ENCODE measurements at regions not wholly inside any gene's neighbourhood (a gene's known extent, or its start where the extent isn't known, plus 50 kb on each side); places are given as distances from the start of the nearest gene placed in this dataset.

DNA sequence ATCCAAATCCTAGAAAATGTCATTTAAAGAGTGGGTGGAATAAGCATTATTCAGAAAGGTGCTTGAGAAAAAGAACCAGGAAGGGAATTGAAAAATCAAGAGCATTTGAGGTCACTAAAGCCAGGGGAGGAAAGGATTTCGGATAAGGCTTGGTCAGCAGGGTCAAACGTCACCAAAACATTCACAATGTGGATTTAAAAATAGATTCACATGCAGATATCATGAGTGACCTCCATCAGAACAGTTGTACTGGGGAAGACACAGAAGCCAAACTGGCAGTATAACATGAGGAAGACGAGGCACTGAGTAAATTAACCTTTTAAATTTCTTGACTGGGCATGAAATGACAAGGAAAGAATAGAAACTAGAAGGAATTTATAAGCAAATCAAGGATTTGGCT is 175.1 kb upstream of the CCDC196 start:
- TF ChIP-seq, protein P1, sequence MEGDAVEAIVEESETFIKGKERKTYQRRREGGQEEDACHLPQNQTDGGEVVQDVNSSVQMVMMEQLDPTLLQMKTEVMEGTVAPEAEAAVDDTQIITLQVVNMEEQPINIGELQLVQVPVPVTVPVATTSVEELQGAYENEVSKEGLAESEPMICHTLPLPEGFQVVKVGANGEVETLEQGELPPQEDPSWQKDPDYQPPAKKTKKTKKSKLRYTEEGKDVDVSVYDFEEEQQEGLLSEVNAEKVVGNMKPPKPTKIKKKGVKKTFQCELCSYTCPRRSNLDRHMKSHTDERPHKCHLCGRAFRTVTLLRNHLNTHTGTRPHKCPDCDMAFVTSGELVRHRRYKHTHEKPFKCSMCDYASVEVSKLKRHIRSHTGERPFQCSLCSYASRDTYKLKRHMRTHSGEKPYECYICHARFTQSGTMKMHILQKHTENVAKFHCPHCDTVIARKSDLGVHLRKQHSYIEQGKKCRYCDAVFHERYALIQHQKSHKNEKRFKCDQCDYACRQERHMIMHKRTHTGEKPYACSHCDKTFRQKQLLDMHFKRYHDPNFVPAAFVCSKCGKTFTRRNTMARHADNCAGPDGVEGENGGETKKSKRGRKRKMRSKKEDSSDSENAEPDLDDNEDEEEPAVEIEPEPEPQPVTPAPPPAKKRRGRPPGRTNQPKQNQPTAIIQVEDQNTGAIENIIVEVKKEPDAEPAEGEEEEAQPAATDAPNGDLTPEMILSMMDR (conservative IDR thresholded peaks at IDR 0.05; ENCODE audit: low read depth in 2 of 2): no peak
- TF ChIP-seq POLR2AphosphoS5 (IDR thresholded peaks at IDR 0.05; ENCODE audit: low read depth): no peak
- no peak for TF ChIP-seq EZH2phosphoT487 (IDR thresholded peaks at IDR 0.05; ENCODE audit: unreplicated experiment)
- no peak for TF ChIP-seq CREB1 (CRISPR knock-in tag; IDR thresholded peaks at IDR 0.05; ENCODE audit: low read depth)
- TF ChIP-seq, protein P2, sequence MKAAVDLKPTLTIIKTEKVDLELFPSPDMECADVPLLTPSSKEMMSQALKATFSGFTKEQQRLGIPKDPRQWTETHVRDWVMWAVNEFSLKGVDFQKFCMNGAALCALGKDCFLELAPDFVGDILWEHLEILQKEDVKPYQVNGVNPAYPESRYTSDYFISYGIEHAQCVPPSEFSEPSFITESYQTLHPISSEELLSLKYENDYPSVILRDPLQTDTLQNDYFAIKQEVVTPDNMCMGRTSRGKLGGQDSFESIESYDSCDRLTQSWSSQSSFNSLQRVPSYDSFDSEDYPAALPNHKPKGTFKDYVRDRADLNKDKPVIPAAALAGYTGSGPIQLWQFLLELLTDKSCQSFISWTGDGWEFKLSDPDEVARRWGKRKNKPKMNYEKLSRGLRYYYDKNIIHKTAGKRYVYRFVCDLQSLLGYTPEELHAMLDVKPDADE (IDR thresholded peaks at IDR 0.05): no peak
- no peak for TF ChIP-seq EZH2 (IDR thresholded peaks at IDR 0.05; ENCODE audit: low read depth, unreplicated experiment)
- TF ChIP-seq, protein P3, sequence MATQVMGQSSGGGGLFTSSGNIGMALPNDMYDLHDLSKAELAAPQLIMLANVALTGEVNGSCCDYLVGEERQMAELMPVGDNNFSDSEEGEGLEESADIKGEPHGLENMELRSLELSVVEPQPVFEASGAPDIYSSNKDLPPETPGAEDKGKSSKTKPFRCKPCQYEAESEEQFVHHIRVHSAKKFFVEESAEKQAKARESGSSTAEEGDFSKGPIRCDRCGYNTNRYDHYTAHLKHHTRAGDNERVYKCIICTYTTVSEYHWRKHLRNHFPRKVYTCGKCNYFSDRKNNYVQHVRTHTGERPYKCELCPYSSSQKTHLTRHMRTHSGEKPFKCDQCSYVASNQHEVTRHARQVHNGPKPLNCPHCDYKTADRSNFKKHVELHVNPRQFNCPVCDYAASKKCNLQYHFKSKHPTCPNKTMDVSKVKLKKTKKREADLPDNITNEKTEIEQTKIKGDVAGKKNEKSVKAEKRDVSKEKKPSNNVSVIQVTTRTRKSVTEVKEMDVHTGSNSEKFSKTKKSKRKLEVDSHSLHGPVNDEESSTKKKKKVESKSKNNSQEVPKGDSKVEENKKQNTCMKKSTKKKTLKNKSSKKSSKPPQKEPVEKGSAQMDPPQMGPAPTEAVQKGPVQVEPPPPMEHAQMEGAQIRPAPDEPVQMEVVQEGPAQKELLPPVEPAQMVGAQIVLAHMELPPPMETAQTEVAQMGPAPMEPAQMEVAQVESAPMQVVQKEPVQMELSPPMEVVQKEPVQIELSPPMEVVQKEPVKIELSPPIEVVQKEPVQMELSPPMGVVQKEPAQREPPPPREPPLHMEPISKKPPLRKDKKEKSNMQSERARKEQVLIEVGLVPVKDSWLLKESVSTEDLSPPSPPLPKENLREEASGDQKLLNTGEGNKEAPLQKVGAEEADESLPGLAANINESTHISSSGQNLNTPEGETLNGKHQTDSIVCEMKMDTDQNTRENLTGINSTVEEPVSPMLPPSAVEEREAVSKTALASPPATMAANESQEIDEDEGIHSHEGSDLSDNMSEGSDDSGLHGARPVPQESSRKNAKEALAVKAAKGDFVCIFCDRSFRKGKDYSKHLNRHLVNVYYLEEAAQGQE (IDR thresholded peaks at IDR 0.05; ENCODE audit: unreplicated experiment): no peak
- TF ChIP-seq ZNF331 (CRISPR knock-in tag; IDR thresholded peaks at IDR 0.05; ENCODE audit: low read depth): no peak
- no peak for TF ChIP-seq JUNB (IDR thresholded peaks at IDR 0.05; ENCODE audit: unreplicated experiment)
- TF ChIP-seq, protein P4, sequence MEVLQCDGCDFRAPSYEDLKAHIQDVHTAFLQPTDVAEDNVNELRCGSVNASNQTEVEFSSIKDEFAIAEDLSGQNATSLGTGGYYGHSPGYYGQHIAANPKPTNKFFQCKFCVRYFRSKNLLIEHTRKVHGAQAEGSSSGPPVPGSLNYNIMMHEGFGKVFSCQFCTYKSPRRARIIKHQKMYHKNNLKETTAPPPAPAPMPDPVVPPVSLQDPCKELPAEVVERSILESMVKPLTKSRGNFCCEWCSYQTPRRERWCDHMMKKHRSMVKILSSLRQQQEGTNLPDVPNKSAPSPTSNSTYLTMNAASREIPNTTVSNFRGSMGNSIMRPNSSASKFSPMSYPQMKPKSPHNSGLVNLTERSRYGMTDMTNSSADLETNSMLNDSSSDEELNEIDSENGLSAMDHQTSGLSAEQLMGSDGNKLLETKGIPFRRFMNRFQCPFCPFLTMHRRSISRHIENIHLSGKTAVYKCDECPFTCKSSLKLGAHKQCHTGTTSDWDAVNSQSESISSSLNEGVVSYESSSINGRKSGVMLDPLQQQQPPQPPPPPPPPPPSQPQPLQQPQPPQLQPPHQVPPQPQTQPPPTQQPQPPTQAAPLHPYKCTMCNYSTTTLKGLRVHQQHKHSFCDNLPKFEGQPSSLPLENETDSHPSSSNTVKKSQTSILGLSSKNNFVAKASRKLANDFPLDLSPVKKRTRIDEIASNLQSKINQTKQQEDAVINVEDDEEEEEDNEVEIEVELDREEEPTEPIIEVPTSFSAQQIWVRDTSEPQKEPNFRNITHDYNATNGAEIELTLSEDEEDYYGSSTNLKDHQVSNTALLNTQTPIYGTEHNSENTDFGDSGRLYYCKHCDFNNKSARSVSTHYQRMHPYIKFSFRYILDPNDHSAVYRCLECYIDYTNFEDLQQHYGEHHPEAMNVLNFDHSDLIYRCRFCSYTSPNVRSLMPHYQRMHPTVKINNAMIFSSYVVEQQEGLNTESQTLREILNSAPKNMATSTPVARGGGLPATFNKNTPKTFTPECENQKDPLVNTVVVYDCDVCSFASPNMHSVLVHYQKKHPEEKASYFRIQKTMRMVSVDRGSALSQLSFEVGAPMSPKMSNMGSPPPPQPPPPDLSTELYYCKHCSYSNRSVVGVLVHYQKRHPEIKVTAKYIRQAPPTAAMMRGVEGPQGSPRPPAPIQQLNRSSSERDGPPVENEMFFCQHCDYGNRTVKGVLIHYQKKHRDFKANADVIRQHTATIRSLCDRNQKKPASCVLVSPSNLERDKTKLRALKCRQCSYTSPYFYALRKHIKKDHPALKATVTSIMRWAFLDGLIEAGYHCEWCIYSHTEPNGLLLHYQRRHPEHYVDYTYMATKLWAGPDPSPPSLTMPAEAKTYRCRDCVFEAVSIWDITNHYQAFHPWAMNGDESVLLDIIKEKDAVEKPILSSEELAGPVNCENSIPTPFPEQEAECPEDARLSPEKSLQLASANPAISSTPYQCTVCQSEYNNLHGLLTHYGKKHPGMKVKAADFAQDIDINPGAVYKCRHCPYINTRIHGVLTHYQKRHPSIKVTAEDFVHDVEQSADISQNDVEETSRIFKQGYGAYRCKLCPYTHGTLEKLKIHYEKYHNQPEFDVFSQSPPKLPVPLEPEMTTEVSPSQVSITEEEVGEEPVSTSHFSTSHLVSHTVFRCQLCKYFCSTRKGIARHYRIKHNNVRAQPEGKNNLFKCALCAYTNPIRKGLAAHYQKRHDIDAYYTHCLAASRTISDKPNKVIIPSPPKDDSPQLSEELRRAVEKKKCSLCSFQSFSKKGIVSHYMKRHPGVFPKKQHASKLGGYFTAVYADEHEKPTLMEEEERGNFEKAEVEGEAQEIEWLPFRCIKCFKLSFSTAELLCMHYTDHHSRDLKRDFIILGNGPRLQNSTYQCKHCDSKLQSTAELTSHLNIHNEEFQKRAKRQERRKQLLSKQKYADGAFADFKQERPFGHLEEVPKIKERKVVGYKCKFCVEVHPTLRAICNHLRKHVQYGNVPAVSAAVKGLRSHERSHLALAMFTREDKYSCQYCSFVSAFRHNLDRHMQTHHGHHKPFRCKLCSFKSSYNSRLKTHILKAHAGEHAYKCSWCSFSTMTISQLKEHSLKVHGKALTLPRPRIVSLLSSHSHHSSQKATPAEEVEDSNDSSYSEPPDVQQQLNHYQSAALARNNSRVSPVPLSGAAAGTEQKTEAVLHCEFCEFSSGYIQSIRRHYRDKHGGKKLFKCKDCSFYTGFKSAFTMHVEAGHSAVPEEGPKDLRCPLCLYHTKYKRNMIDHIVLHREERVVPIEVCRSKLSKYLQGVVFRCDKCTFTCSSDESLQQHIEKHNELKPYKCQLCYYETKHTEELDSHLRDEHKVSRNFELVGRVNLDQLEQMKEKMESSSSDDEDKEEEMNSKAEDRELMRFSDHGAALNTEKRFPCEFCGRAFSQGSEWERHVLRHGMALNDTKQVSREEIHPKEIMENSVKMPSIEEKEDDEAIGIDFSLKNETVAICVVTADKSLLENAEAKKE (CRISPR knock-in tag; IDR thresholded peaks at IDR 0.05): no peak
- TF ChIP-seq NANOG (IDR thresholded peaks at IDR 0.05; ENCODE audit: borderline replicate concordance): no peak
